Skeletal muscle cell (primary cell): ENCODE measurements at regions not wholly inside any gene's neighbourhood (a gene's known extent, or its start where the extent isn't known, plus 50 kb on each side); places are given as distances from the start of the nearest gene placed in this dataset.
A peak's percentile ranks its signal among the peaks of the same experiment; 100 is the strongest.

Experiments
- DNase-seq: peaks from one replicate; pipeline ENCODE4 v3.0.0-alpha.2; 2010; ENCODE audit warnings: low read depth
- H3K4me3 ChIP-seq: 2 replicates; pipeline ENCODE4 v1.5.1; 2011; ENCODE audit warnings: low read depth, mild to moderate bottlenecking, control low read depth, low read length, moderate library complexity

- H3K4me3 ChIP-seq: no peak overlapping the region
- DNase-seq: no peak
These were observed 497.0 kb downstream of the FOXO1 start for GRCh38 chr13:40169476-40169875.

GRCh38 chr13:40170091-40170490 lies 496.4 kb downstream of the FOXO1 start:
- H3K4me3 ChIP-seq: no peak overlapping the region
- DNase-seq: no peak

GRCh38 chr13:40170982-40171381 lies 495.5 kb downstream of the FOXO1 start:
- DNase-seq: no peak

GRCh38 chr13:40171566-40171965 lies 494.9 kb downstream of the FOXO1 start:
- DNase-seq: no peak

More at GRCh38 chr13:40170982-40171381, 495.5 kb downstream of the FOXO1 start:
- H3K4me3 ChIP-seq: no peak overlapping the region

GRCh38 chr13:40172149-40172591 lies 494.3 kb downstream of the FOXO1 start:
- DNase-seq: no peak
- H3K4me3 ChIP-seq: no peak overlapping the region

More at GRCh38 chr13:40171566-40171965, 494.9 kb downstream of the FOXO1 start:
- no peak overlapping the region for H3K4me3 ChIP-seq

- DNase-seq: no peak
- H3K4me3 ChIP-seq: no peak overlapping the region
These were observed 493.6 kb downstream of the FOXO1 start for GRCh38 chr13:40172878-40173277.

- no peak for DNase-seq
- H3K4me3 ChIP-seq: no peak overlapping the region
These were observed 490.8 kb downstream of the FOXO1 start for GRCh38 chr13:40175639-40176038.

GRCh38 chr13:40176242-40176641 lies 490.2 kb downstream of the FOXO1 start:
- no peak for DNase-seq
- H3K4me3 ChIP-seq: no peak overlapping the region

GRCh38 chr13:40178130-40178529 lies 488.3 kb downstream of the FOXO1 start:
- no peak overlapping the region for H3K4me3 ChIP-seq
- no peak for DNase-seq

GRCh38 chr13:40179445-40180281 lies 486.8 kb downstream of the FOXO1 start:
- H3K4me3 ChIP-seq: no peak overlapping the region
- DNase-seq: no peak

- no peak overlapping the region for H3K4me3 ChIP-seq
These were observed 485.7 kb downstream of the FOXO1 start for GRCh38 chr13:40180776-40181175.

GRCh38 chr13:40181203-40181845 lies 485.1 kb downstream of the FOXO1 start:
- no peak overlapping the region for H3K4me3 ChIP-seq
- DNase-seq: peak; percentile 47

More at GRCh38 chr13:40180776-40181175, 485.7 kb downstream of the FOXO1 start:
- DNase-seq: no peak

GRCh38 chr13:40182591-40182990 lies 483.9 kb downstream of the FOXO1 start:
- H3K4me3 ChIP-seq: no peak overlapping the region
- no peak for DNase-seq

- H3K4me3 ChIP-seq: no peak overlapping the region
- no peak for DNase-seq
These were observed 481.0 kb downstream of the FOXO1 start for GRCh38 chr13:40185414-40185813.

- DNase-seq: no peak
- no peak overlapping the region for H3K4me3 ChIP-seq
These were observed 480.4 kb downstream of the FOXO1 start for GRCh38 chr13:40186041-40186440.

- no peak overlapping the region for H3K4me3 ChIP-seq
- DNase-seq: no peak
These were observed 479.7 kb downstream of the FOXO1 start for GRCh38 chr13:40186626-40187323.

GRCh38 chr13:40187324-40187795 lies 479.1 kb downstream of the FOXO1 start:
- no peak for DNase-seq
- no peak overlapping the region for H3K4me3 ChIP-seq

- DNase-seq: no peak
- no peak overlapping the region for H3K4me3 ChIP-seq
These were observed 478.4 kb downstream of the FOXO1 start for GRCh38 chr13:40187841-40188591.

- DNase-seq: no peak
- no peak overlapping the region for H3K4me3 ChIP-seq
These were observed 477.0 kb downstream of the FOXO1 start for GRCh38 chr13:40189426-40189825.
